NCI-H2227 treated with DMSO at 0.1 percent for 48 hours (cell line): ENCODE measurements at regions not wholly inside any gene's neighbourhood (a gene's known extent, or its start where the extent isn't known, plus 50 kb on each side); places are given as distances from the start of the nearest gene placed in this dataset.
"Not testable (repeated sequence)": the region's sequence is repeated elsewhere in the genome, so short reads cannot be mapped to it uniquely, and the experiment has no call there.

Experiments used
- DNase-seq: peaks from one replicate; lab custom pipeline; 2025; lab: John Stamatoyannopoulos, UW

DNA sequence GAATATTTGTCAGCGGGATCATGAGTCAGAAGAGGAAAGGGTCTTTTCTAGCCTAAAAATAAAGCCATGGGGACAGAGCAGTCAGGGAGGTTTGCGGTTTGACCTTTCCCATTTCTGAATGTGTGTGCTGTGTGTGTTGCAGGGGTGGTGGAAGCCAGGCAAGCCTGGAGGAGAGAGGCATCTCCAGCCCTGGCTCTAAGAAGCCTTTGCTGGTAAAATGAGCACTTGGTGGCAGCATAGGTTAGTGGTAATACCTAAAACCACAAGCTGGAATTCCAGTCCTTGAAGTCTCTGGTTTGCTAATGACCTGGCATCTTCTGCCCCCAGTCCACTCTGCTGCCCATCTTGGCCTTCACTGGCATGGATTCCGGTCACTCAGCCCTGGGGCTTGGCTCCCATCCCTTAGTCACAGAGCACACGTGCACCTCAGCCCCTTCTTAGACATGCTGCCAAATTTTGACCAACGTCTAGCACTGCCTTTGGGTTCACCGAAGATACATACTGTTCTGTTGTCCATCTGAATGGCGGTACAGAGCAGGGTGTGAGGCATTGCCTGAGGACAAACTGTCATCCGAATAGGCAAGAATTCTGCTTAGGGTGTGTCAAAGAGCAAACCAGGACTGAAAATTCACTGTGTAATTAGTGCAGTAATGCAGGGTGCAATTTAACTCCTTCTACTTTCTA, 52.7 kb downstream of the KCNA5 start:
- no peak for DNase-seq

DNA sequence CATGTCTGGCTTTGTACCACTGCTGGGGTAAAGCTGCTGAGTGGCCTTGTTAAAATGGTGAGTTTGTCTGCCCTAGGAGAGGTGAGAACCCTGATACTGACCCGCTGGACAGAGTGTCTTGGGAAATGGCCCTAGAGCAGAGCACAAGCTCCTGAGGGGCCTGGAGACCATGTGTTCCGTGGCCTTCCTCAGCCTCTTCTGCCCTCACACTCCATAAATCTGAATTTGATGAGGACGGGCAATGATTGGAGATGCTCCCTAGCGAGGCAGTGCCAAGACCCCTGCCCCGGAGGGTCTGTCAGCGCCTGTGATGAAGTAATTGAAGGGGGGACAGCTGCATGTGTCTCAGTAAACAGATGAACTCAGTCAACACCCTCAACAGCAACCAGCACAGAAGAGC, 54.1 kb downstream of the KCNA5 start:
- no peak for DNase-seq

GRCh38 chr12:5099136-5099535, 55.5 kb downstream of the KCNA5 start:
- DNase-seq: no peak

- no peak for DNase-seq
Observed at GRCh38 chr12:5099591-5099990, 55.9 kb downstream of the KCNA5 start.

GRCh38 chr12:5101686-5102085, 58.0 kb downstream of the KCNA5 start:
- no peak for DNase-seq

DNA sequence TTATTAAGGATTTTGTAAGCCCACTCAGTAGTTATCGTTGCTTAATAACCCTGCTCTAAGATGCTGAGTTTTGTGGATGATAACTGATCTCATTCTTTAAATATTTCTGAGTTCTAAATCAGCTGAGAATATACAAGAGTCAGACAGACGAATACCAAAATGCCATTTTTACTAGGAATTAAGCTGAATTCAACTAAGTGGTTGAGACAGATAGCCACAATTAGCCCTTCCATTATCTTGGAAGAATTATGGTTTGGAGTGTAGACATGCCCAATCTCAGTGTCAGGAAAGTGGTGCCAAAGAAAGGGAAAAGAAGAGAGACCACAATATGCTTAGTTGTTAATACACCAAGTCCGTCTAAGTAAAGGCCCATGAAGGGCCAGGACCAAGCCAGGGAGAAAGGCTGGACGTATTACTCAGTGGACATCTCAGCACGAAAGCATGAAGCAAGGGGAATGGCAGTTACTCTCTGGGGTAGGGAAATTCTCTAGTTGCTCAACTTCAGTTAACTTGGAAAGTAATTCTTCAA, 58.6 kb downstream of the KCNA5 start:
- no peak for DNase-seq

DNA sequence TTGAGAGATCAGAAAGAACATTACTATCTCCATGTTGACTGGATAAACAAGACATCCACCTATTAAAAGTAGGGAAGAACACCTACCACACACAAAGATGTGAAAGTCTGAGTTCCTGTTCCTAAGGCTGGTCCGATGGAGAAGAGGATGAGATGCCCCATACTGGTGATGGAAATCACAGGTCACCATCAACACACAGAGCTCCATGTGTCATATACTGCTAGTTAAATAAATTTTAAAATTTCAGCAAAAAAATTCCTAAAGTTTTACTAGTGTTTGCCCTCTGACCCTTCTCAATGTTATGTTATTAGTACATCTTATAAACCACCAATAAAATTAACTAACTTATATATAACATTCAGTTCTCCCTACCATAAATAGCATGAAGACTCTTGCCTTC, 59.1 kb downstream of the KCNA5 start:
- no peak for DNase-seq

GRCh38 chr12:5110345-5110744, 66.7 kb downstream of the KCNA5 start:
- no peak for DNase-seq

GRCh38 chr12:5114436-5114835, 70.8 kb downstream of the KCNA5 start:
- no peak for DNase-seq

GRCh38 chr12:5121784-5122183, 78.1 kb downstream of the KCNA5 start:
- not testable (repeated sequence) for DNase-seq

GRCh38 chr12:5122256-5122831, 78.7 kb downstream of the KCNA5 start:
- peak; percentile 12 for DNase-seq

DNA sequence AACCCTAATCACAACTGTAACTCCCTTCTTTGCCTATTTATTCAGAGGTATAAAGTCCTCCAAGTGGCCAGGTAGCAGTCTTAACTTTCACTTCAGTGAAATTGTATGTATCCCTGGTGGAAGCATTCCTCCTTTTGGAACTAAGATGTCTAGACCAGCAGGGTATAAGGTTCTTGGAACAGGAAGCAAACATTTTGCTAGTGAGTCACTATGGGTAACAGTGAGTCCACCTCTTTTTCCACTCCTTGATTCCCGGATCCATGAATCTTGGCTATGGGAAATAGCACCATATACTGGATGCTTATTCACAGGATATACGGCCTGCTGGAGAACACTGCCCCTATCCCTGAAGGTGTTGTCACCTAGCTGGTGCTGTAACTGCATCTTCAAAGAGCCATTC, 80.2 kb downstream of the KCNA5 start:
- no peak for DNase-seq

DNA sequence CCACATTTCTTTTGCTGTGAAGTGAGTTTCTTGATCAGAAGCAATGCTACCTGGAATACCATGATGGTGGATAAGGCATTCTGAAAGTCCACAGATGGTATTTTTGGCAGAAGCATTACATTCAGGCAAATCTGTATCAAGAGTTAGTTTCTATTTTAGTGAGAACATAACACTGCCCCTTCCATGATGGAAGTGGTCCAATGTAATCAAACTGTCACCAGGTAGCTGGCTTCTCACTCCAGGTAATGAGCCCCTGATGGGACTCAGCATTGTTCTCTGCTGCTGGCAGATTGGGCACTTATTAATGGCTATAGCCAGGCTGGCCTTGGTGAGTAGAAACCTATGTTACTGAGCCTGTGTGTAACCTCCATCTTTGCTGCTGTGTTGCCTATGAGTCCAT, 80.7 kb downstream of the KCNA5 start:
- no peak for DNase-seq

DNA sequence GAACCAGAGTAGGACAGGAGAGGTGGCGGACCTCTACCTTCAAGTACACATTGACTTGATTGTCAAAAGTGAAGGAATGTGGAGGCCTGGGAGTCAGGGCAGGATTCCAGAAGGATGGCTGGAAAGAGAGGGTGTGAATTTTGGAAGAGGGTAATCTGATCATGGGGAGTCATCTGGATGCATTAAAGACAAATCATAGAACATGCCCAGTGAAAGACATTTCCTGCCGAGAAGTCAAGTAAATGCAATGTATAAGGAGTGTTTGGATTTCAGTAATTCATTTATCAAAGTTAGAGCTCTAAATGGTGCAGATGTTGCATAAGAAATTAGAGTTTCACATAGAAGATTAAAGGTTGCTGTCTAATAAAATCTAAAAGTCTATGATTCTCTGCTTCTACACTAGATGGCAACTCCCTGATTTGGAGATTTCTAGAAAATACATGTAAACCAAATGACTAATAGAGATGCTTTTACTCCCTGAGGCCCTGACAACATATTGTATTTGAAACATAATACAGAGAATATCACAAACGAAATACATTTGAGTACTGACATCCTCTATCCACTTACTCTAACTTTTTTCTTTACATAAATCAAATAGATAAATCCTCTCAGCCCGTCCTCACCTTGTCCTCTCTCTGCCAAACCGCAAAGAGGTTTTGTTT, 91.3 kb downstream of the KCNA5 start:
- no peak for DNase-seq

DNA sequence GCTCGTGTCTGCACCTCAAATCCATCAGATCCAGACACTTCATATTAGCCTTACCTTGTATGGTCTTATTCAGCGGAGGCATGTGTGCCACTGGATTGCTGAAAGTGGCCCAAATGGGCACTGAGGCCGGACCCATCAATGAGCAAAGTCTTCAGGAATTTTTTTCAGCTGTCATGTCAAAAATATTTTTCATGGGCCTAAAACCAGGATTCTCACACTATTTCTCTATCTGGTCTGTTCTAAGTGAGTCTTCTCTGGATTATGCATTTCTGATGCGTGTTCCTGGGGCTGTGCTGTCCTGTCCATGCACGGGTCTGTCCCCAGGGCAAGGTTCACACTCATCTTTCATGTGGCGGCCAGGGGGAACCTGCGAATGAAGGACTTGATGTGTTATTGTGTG, 94.6 kb downstream of the KCNA5 start:
- no peak for DNase-seq

- no peak for DNase-seq
Observed at GRCh38 chr12:5138845-5139244, 95.2 kb downstream of the KCNA5 start.

DNA sequence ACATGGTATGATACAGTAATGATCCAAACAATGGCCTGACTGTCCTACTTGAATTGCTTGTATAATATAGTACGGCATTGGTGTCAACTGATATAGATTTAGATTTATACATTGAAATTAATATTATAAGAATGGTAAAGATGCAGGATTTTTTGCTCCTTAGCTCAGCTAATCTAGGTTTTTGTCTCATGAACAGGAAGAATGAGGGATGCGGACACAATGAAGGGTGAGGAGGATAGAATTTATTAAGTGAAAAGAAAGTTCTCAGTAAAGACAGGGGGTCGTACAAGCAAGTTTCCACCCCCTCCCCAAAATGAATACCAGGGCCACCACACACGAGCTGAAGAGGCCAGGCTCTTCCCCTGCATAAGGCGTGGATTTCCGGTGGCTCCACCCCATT, 96.1 kb downstream of the KCNA5 start:
- no peak for DNase-seq

GRCh38 chr12:5140190-5140589, 96.5 kb downstream of the KCNA5 start:
- DNase-seq: no peak

GRCh38 chr12:5148880-5149279, 105.2 kb downstream of the KCNA5 start:
- DNase-seq: no peak

DNA sequence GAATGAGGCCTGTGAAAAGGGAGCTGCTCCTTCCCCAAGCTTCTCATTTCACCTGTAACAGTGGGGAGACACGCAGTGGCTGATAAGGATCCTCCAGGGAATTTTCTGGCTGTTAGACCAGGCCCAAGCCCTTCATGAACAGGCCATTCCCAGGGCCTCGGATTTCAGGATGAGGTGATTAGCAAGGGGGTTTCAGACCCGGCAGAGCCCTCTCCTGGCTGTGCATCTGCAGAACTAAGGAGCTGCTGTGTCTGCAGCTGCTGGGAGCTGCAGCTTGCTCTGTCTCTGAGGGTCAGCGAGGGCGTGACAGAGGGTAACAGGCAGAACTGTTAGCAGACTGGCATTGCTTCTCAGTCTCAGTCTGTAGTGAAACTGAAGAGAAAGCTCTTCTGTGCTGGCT, 110.4 kb downstream of the KCNA5 start:
- DNase-seq: no peak

GRCh38 chr12:5155866-5156265, 112.2 kb downstream of the KCNA5 start:
- DNase-seq: no peak

- no peak for DNase-seq
Observed at GRCh38 chr12:5160827-5161226, 117.1 kb downstream of the KCNA5 start.

GRCh38 chr12:5163661-5164060, 120.0 kb downstream of the KCNA5 start:
- DNase-seq: no peak
